ENCODE measurements at regions not wholly inside any gene's neighbourhood (a gene's known extent, or its start where the extent isn't known, plus 50 kb on each side); places are given as distances from the start of the nearest gene placed in this dataset.

- DNase-seq (ENCODE audit: low spot score), result no peak
Observed at GRCh38 chr3:124496061-124496460, 234.2 kb upstream of the UMPS start.

DNA sequence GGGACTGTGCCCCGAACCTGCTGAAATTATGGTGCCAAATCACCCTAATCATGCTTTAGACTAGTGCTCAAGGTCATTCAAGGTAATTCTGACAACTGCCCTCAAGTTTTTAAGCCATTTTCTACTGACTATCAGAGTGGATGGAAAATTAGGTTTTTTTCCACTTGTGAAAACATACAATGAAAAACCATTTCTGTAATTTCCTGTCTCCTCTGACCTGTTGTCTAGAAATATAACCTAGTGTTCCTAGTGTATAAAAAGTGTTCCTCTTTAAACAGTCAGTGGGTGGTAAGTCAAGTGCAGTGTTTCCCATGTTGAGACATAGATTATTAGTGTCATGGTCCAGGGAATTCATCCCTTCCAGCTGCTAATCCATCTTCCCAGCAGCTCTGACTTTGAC, 232.8 kb upstream of the UMPS start:
- no peak for DNase-seq (ENCODE audit: low spot score)

- no peak for DNase-seq (ENCODE audit: low spot score)
Observed at GRCh38 chr3:124498891-124499290, 231.4 kb upstream of the UMPS start.

GRCh38 chr3:124504332-124505059, 225.8 kb upstream of the UMPS start:
- no peak for DNase-seq (ENCODE audit: low spot score)

- DNase-seq (ENCODE audit: low spot score), result no peak
Observed at GRCh38 chr3:124509884-124510283, 220.4 kb upstream of the UMPS start.

- no peak for DNase-seq (ENCODE audit: low spot score)
Observed at GRCh38 chr3:124510290-124510689, 220.0 kb upstream of the UMPS start.

DNA sequence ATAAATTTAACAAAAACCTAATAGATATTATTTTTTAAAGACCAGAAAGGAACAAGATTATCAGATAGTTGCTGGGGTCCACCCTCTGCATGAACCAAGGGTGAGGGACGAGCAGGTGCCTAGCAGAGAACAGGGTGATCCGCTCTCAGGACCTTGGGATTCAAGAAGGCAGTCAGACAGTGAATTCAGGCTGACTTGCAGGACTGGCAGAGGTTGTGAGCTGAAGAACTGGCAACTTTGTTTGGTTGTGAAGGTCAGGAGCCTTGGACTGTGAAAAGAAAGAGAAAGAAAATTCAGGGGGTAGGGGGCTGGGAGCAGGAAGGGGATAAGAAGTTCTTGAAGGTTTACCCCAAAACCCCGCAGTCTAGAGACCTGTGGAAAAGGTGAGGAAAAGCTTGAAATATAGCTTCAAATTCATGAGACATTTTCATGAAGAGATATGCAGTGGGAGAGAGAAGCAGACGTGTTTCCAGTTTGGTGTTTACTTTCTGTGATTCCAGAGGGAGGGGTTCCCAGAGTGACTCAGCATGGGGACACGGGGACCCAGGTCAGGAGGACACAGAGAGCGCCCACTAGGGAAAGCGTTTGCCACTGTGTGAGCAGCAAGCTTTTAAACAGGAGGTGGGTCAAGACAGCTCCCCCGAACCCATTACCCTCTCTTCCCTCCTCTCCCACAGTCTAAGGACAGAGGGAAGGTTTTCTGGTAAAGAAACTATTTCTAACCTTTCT, 217.2 kb upstream of the UMPS start:
- DNase-seq (ENCODE audit: low spot score), result no peak

- DNase-seq (ENCODE audit: low spot score), result no peak
Observed at GRCh38 chr3:124513610-124513997, 216.6 kb upstream of the UMPS start.

- no peak for DNase-seq (ENCODE audit: low spot score)
Observed at GRCh38 chr3:124514683-124515082, 215.6 kb upstream of the UMPS start.

GRCh38 chr3:124516333-124516732, 213.9 kb upstream of the UMPS start:
- DNase-seq (ENCODE audit: low spot score), result no peak

- no peak for DNase-seq (ENCODE audit: low spot score)
Observed at GRCh38 chr3:124517306-124517705, 212.9 kb upstream of the UMPS start.

GRCh38 chr3:124518350-124518749, 211.9 kb upstream of the UMPS start:
- DNase-seq (ENCODE audit: low spot score), result no peak

DNA sequence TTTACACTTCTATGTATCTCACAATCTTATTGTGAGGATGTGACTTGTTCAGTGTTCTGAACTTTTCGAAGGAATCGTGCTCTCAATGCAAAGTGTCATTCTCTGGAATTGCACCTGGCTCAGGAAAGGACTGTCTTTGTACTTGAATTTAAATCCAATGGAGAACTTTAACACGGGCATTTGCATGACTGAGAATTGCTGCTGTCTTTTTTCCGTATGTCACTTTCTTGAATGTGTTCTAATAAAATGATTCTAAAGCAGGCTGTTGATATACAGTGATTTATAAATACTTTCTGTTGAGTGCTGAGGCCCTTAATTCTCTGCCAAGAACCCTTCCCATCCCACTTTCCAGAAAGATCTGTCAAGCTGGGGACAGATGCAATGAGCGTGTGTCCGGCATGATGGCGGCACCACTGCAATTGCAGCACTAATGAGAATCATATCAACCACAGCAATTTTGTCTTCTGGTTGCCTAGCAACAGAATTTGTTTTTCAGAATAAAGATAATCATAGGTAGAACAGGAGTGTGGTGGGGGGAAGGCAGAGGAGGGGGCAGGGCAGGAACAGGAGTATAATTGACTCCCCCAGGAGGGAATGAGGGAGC, 210.6 kb upstream of the UMPS start:
- no peak for DNase-seq (ENCODE audit: low spot score)

GRCh38 chr3:124520970-124521369, 209.3 kb upstream of the UMPS start:
- no peak for DNase-seq (ENCODE audit: low spot score)

DNA sequence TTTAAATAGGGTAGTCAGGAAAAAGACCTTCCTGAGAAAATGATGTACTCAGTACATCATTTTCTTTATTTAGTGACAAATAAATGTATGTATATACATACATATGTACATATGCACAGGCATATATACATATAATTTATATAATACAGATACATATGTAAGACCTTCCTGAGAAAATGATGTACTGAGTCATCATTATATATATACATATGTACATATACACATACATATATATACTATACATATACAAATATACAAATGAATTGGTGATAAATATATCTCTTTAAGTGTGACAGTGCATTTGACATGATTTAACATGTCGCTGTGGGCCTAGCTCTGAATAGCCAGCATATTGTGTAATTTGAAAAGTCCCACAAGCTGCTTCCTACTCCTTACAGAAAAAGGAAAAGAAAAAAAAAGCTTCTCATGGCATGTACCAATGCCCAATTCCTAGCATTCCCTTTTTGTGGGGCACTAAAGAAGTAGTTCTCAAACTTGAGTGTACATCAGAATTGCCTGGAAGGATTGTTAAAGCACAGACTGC, 208.1 kb upstream of the UMPS start:
- no peak for DNase-seq (ENCODE audit: low spot score)

DNA sequence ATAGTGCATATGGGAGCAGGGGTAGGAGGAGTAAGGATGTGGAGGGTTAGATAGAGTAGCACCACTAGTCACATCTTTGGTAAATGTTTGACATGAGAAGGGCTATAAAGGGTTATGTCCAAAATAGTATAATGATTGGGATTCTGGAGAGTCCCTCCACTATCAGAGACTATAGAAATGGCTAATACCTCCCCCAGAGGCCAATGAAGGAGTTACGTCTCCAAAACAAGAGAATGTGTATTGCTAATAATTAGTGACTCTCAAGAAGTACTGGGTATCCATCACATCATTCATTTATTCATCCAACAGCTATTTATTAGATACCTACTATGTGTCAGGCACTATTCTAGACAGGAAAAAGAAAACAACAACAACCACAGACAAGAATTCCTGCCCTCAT, 203.7 kb upstream of the UMPS start:
- DNase-seq (ENCODE audit: low spot score), result no peak

DNA sequence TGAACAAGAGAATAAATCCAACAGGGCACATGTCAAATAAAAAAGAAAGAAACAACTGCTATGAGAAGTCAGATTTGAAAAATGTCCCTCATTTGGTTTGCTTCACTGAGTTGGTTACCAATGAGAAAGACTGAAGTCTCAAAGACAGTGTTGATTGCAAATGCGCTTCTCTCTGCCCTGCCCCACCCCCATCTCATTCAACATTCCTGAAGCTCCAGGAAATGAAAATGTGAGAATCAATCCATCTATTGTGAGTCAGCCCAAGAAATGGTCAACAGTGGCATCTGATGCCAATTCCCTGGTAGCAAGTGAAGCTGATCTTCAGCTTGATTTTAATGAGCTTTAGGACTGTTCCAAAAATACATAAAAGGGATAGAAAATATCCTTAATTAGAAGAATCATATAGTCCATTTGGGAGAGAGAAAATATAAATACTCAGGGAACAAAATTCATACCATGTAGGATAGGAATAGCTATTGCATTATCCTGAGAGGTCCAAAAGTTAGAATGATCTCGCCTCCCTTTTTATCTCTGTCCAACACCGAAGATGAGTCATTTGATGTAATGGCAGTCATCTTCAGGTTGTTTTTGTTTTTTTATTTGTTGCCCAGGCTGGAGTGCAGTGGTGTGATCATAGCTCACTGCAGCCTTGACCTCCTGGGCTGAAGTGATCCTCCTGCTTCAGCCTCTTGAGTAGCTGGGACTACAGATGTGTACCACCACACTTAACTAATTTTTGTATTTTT, 200.3 kb upstream of the UMPS start:
- no peak for DNase-seq (ENCODE audit: low spot score)

DNA sequence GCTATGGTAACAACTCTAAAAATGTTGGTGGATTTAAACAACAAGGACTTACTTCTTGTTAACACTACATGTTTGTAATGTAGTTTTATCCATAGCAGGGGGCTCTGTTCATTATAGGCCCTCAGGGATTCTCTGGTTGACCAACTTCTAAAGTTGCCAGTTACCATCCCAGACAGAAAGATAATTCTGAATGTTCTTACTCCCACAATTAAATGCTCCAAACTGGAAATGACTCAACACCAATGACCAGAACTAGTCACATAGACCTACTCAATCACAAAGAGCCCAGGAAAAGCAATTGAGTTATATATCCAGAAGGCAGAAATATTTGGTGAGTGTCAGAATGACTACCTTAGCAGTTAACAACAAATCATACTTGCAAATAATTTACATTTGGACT, 199.3 kb upstream of the UMPS start:
- DNase-seq (ENCODE audit: low spot score), result no peak

GRCh38 chr3:124532071-124532470, 198.2 kb upstream of the UMPS start:
- DNase-seq (ENCODE audit: low spot score), result no peak

DNA sequence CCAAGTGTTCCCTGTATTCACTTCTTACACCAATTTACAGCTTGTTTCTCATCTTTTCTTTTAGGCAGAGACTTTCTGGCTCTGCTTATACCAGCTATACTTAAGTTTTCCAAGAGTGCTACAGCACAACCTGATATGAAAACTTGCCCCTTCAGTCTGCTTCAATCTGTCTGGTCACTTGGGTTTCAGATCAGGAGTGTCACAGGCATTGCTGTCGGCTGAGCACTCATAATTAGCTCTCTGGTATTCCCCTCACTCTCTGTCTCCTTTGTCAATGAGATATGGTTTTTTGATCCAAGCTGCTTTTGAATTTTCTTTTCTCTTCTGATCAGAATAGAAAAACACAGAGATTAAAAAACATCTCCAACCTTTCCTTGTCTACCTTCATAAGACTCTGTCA, 194.9 kb upstream of the UMPS start:
- no peak for DNase-seq (ENCODE audit: low spot score)

DNA sequence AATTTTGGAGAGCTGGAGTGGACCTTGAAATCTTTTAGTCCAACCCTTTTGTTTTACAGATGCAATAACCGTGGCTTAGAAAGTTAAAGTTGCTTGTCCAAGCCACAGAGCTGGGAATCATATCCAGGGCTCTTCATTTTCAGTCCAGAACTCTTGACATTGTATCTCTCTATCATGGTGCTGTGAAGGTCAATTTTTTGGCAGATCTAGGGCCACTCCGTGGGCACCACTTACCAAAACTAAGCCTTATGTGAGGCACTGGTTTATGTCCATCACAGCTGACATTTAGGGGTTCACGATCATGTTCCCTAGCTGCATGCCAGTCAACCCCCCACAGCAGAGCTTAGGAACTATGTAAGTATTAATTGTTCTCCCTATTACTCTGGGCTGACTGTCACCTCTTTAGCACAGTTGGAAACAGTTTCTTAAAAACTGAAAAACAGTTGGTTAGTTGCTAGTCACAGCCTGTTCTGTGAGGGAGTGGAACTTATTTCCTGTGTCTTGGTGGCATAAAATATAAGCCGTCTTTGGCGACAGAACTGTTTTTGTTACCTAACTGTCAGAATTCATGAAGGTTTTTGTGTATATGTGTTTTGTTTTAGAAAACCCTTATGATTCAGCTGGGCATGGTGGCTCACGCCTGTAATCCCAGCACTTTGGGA, 189.6 kb upstream of the UMPS start:
- DNase-seq (ENCODE audit: low spot score), result no peak
